ENCODE measurements at regions not wholly inside any gene's neighbourhood (a gene's known extent, or its start where the extent isn't known, plus 50 kb on each side); places are given as distances from the start of the nearest gene placed in this dataset.

- Histone ChIP-seq H3K9me2 (ENCODE audit: insufficient read depth, low read length) (no peaks in the 10 kb centered on the region), H3K9me3 (ENCODE audit: low read length) (no peaks in the 10 kb centered on the region), H4K20me1 (ENCODE audit: insufficient read depth, low read length) (no peaks in the 10 kb centered on the region), H3K4me1 (ENCODE audit: insufficient read depth, low read length, poor library complexity, severe bottlenecking) (no peaks in the 10 kb centered on the region), H3K4me2 (ENCODE audit: low read length) (no peak overlapping the region), H3K36me3 (ENCODE audit: insufficient read depth, low read length) (no peaks in the 10 kb centered on the region), H3K79me2 (ENCODE audit: insufficient read depth, low read depth, low read length) (no peaks in the 10 kb centered on the region), H3K27ac (ENCODE audit: low read depth, low read length, poor library complexity, severe bottlenecking) (no peak overlapping the region), H2AFZ (ENCODE audit: low read length) (no peak overlapping the region), H3K4me3 (ENCODE audit: low read depth, low read length, poor library complexity, severe bottlenecking) (no peak overlapping the region)
- CTCF ChIA-PET (ENCODE audit: unreplicated experiment): interaction anchor here (0.7 kb wide), 1 partner anchor 9 kb away, joined by 3 read pairs; no protein-coding TSS in a partner anchor
- intact Hi-C loops (cut with micrococcal nuclease; ENCODE audit: unreplicated experiment): no loop called here
- TF ChIP-seq CTCF (conservative IDR thresholded peaks at IDR 0.05; ENCODE audit: low read length): no peak
- TF ChIP-seq EZH2phosphoT487 (IDR thresholded peaks at IDR 0.05; ENCODE audit: borderline replicate concordance, low read depth, low read length): no peak
- no peak for DNase-seq (ENCODE audit: low spot score)
- POLR2A ChIA-PET: no interaction called here
- no TSS peak for BruUV-seq (replicated peaks)
Observed at GRCh38 chr14:94925416-94926173, 155.7 kb upstream of the GSC start.

GRCh38 chr14:94924189-94924588, 154.3 kb upstream of the GSC start:
- no peak for DNase-seq (ENCODE audit: low spot score)
- intact Hi-C loops (cut with micrococcal nuclease; ENCODE audit: unreplicated experiment): no loop called here
- Histone ChIP-seq H3K4me3 (ENCODE audit: low read depth, low read length, poor library complexity, severe bottlenecking) (no peak overlapping the region), H3K4me2 (ENCODE audit: low read length) (no peak overlapping the region), H3K9me3 (ENCODE audit: low read length) (no peaks in the 10 kb centered on the region), H3K36me3 (ENCODE audit: insufficient read depth, low read length) (no peaks in the 10 kb centered on the region), H4K20me1 (ENCODE audit: insufficient read depth, low read length) (no peaks in the 10 kb centered on the region), H3K79me2 (ENCODE audit: insufficient read depth, low read depth, low read length) (no peaks in the 10 kb centered on the region), H3K27ac (ENCODE audit: low read depth, low read length, poor library complexity, severe bottlenecking) (no peak overlapping the region), H3K9me2 (ENCODE audit: insufficient read depth, low read length) (no peaks in the 10 kb centered on the region), H3K4me1 (ENCODE audit: insufficient read depth, low read length, poor library complexity, severe bottlenecking) (no peaks in the 10 kb centered on the region), H2AFZ (ENCODE audit: low read length) (no peak overlapping the region)
- no TSS peak for BruUV-seq (replicated peaks)
- no peak for TF ChIP-seq CTCF (conservative IDR thresholded peaks at IDR 0.05; ENCODE audit: low read length)
- TF ChIP-seq EZH2phosphoT487 (IDR thresholded peaks at IDR 0.05; ENCODE audit: borderline replicate concordance, low read depth, low read length): no peak
- POLR2A ChIA-PET: no interaction called here
- CTCF ChIA-PET (ENCODE audit: unreplicated experiment): no interaction called here

GRCh38 chr14:94923786-94924185, 153.9 kb upstream of the GSC start:
- POLR2A ChIA-PET: no interaction called here
- no peaks in the 10 kb centered on the region for H4K20me1 ChIP-seq (ENCODE audit: insufficient read depth, low read length)
- H3K27ac ChIP-seq (ENCODE audit: low read depth, low read length, poor library complexity, severe bottlenecking): no peak overlapping the region
- H3K4me2 ChIP-seq (ENCODE audit: low read length): no peak overlapping the region
- no peaks in the 10 kb centered on the region for H3K36me3 ChIP-seq (ENCODE audit: insufficient read depth, low read length)
- no peaks in the 10 kb centered on the region for H3K79me2 ChIP-seq (ENCODE audit: insufficient read depth, low read depth, low read length)
- H3K4me3 ChIP-seq (ENCODE audit: low read depth, low read length, poor library complexity, severe bottlenecking): no peak overlapping the region
- H3K4me1 ChIP-seq (ENCODE audit: insufficient read depth, low read length, poor library complexity, severe bottlenecking): no peaks in the 10 kb centered on the region
- H3K9me2 ChIP-seq (ENCODE audit: insufficient read depth, low read length): no peaks in the 10 kb centered on the region
- no TSS peak for BruUV-seq (replicated peaks)
- intact Hi-C loops (cut with micrococcal nuclease; ENCODE audit: unreplicated experiment): no loop called here
- no peak overlapping the region for H2AFZ ChIP-seq (ENCODE audit: low read length)
- CTCF ChIA-PET (ENCODE audit: unreplicated experiment): no interaction called here
- TF ChIP-seq EZH2phosphoT487 (IDR thresholded peaks at IDR 0.05; ENCODE audit: borderline replicate concordance, low read depth, low read length) (no peak), CTCF (conservative IDR thresholded peaks at IDR 0.05; ENCODE audit: low read length) (no peak)
- no peaks in the 10 kb centered on the region for H3K9me3 ChIP-seq (ENCODE audit: low read length)
- no peak for DNase-seq (ENCODE audit: low spot score)

All from OCI-LY7 (cell line).